ENCODE measurements at regions not wholly inside any gene's neighbourhood (a gene's known extent, or its start where the extent isn't known, plus 50 kb on each side); places are given as distances from the start of the nearest gene placed in this dataset.

DNA sequence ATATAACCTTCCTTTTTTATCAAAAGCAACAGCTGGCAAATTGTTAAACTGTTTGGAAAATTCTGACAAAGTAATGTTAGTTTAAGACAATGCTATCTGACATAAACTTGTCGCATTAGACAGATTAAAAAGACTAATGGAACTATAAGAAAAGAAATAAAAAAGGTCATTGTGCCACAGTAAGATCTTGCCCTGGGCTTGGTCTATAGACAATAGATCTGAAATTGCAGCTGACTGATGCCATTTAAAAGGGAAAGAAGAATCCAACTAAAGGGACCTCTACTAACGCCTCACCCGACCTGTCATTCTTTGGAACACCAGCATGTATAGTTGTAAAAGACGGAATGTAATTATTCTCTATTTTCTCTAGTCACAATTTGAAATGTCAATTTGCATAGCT, 644.4 kb upstream of the GRAMD2B start:
- no peak for DNase-seq (ENCODE audit: low spot score)
- no peaks in the 10 kb centered on the region for H3K36me3 ChIP-seq (ENCODE audit: control insufficient read depth in 4 of 4, insufficient read depth in 3 of 4, low read depth in 1 of 4, low read length in 3 of 4)
- H3K9ac ChIP-seq (ENCODE audit: low read depth in 1 of 2, low read length in 2 of 2) = no peak overlapping the region
- H3K27ac ChIP-seq (ENCODE audit: low read depth in 1 of 2, low read length in 2 of 2) = no peak overlapping the region
- H3K27me3 ChIP-seq (ENCODE audit: control insufficient read depth in 4 of 4, insufficient read depth in 4 of 4, low read length in 3 of 4) = no peaks in the 10 kb centered on the region
- TF ChIP-seq RAD21 (IDR thresholded peaks at IDR 0.05) (no peak), FOXA2 (IDR thresholded peaks at IDR 0.05) (no peak), NR2F2 (IDR thresholded peaks at IDR 0.05) (no peak), TAF1 (conservative IDR thresholded peaks at IDR 0.05) (no peak)
- no peaks in the 10 kb centered on the region for H3K9me3 ChIP-seq (ENCODE audit: control insufficient read depth in 4 of 4, low read length in 3 of 4)
- WGBS = 76% methylated on average over 4 of the region's 4 CpGs
- no peaks in the 10 kb centered on the region for H3K4me1 ChIP-seq (ENCODE audit: control insufficient read depth in 4 of 4, insufficient read depth in 4 of 4, low read length in 3 of 4)
- H3K4me3 ChIP-seq (ENCODE audit: low read depth in 1 of 3, low read length in 3 of 3) = no peak overlapping the region

DNA sequence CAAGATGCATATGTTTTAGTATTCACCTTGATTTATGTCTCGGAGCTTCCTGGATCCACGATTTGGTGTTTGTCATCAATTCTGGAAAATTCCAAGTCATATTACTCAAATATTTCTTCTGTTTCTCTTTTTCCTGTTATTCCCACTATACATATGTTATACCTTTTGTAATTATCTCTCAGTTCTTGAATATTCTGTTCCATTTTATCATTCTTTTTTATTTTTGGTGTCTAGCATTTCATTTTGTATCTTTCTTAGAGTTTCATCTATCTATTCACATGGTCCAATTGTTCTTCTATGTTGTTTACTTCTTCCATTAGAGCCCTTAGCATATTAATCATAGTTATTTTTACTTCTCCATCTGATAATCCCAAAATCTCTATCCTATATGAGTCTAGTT, 637.8 kb upstream of the GRAMD2B start:
- DNase-seq (ENCODE audit: low spot score) = no peak
- Histone ChIP-seq H3K36me3 (ENCODE audit: control insufficient read depth in 4 of 4, insufficient read depth in 3 of 4, low read depth in 1 of 4, low read length in 3 of 4) (no peaks in the 10 kb centered on the region), H3K9me3 (ENCODE audit: control insufficient read depth in 4 of 4, low read length in 3 of 4) (no peaks in the 10 kb centered on the region), H3K27me3 (ENCODE audit: control insufficient read depth in 4 of 4, insufficient read depth in 4 of 4, low read length in 3 of 4) (no peaks in the 10 kb centered on the region), H3K4me1 (ENCODE audit: control insufficient read depth in 4 of 4, insufficient read depth in 4 of 4, low read length in 3 of 4) (no peaks in the 10 kb centered on the region), H3K4me3 (ENCODE audit: low read depth in 1 of 3, low read length in 3 of 3) (no peak overlapping the region), H3K9ac (ENCODE audit: low read depth in 1 of 2, low read length in 2 of 2) (no peak overlapping the region), H3K27ac (ENCODE audit: low read depth in 1 of 2, low read length in 2 of 2) (no peak overlapping the region)
- 77% methylated on average over 2 of the region's 2 CpGs for WGBS
- TF ChIP-seq SP1 (IDR thresholded peaks at IDR 0.05) (no peak), GABPA (IDR thresholded peaks at IDR 0.05 in 1 of 2, conservative IDR thresholded peaks at IDR 0.05 in 1 of 2) (no peak), HNF4A (conservative IDR thresholded peaks at IDR 0.05) (no peak)
- TF ChIP-seq, protein P1, sequence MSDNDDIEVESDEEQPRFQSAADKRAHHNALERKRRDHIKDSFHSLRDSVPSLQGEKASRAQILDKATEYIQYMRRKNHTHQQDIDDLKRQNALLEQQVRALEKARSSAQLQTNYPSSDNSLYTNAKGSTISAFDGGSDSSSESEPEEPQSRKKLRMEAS (IDR thresholded peaks at IDR 0.05) = no peak
- TF ChIP-seq, protein P2, sequence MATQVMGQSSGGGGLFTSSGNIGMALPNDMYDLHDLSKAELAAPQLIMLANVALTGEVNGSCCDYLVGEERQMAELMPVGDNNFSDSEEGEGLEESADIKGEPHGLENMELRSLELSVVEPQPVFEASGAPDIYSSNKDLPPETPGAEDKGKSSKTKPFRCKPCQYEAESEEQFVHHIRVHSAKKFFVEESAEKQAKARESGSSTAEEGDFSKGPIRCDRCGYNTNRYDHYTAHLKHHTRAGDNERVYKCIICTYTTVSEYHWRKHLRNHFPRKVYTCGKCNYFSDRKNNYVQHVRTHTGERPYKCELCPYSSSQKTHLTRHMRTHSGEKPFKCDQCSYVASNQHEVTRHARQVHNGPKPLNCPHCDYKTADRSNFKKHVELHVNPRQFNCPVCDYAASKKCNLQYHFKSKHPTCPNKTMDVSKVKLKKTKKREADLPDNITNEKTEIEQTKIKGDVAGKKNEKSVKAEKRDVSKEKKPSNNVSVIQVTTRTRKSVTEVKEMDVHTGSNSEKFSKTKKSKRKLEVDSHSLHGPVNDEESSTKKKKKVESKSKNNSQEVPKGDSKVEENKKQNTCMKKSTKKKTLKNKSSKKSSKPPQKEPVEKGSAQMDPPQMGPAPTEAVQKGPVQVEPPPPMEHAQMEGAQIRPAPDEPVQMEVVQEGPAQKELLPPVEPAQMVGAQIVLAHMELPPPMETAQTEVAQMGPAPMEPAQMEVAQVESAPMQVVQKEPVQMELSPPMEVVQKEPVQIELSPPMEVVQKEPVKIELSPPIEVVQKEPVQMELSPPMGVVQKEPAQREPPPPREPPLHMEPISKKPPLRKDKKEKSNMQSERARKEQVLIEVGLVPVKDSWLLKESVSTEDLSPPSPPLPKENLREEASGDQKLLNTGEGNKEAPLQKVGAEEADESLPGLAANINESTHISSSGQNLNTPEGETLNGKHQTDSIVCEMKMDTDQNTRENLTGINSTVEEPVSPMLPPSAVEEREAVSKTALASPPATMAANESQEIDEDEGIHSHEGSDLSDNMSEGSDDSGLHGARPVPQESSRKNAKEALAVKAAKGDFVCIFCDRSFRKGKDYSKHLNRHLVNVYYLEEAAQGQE (IDR thresholded peaks at IDR 0.05) = no peak

DNA sequence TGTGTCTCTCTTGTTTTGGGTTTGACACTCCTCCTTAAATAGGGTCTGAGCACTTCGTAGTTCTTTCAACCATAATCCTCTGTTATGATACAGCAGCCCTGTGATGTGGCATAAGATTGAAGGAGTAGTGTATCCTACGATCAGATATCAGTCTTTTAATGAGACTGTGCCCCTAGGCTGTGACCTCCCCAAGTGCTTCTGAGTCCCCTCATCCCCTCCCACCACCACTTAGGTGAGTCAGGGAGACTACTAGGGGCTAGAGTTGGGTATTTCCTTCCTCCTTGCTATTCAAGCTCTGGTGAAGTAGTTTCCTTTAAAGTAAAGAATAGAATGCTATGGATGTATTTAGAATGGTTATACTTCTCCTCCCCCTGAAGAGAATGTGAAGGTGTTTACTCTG, 637.2 kb upstream of the GRAMD2B start:
- no peaks in the 10 kb centered on the region for H3K27me3 ChIP-seq (ENCODE audit: control insufficient read depth in 4 of 4, insufficient read depth in 4 of 4, low read length in 3 of 4)
- H3K27ac ChIP-seq (ENCODE audit: low read depth in 1 of 2, low read length in 2 of 2) = no peak overlapping the region
- no peaks in the 10 kb centered on the region for H3K4me1 ChIP-seq (ENCODE audit: control insufficient read depth in 4 of 4, insufficient read depth in 4 of 4, low read length in 3 of 4)
- H3K9me3 ChIP-seq (ENCODE audit: control insufficient read depth in 4 of 4, low read length in 3 of 4) = no peaks in the 10 kb centered on the region
- H3K36me3 ChIP-seq (ENCODE audit: control insufficient read depth in 4 of 4, insufficient read depth in 3 of 4, low read depth in 1 of 4, low read length in 3 of 4) = no peaks in the 10 kb centered on the region
- no peak for DNase-seq (ENCODE audit: low spot score)
- no peak overlapping the region for H3K9ac ChIP-seq (ENCODE audit: low read depth in 1 of 2, low read length in 2 of 2)
- WGBS = 83% methylated on average over 2 of the region's 2 CpGs
- no peak overlapping the region for H3K4me3 ChIP-seq (ENCODE audit: low read depth in 1 of 3, low read length in 3 of 3)
- TF ChIP-seq, protein P1 (IDR thresholded peaks at IDR 0.05) = no peak
- TF ChIP-seq EGR1 (IDR thresholded peaks at IDR 0.05; ENCODE audit: low read depth in 2 of 2) = no peak
- no peak for TF ChIP-seq HNF4A (conservative IDR thresholded peaks at IDR 0.05)
- TF ChIP-seq, protein P3, sequence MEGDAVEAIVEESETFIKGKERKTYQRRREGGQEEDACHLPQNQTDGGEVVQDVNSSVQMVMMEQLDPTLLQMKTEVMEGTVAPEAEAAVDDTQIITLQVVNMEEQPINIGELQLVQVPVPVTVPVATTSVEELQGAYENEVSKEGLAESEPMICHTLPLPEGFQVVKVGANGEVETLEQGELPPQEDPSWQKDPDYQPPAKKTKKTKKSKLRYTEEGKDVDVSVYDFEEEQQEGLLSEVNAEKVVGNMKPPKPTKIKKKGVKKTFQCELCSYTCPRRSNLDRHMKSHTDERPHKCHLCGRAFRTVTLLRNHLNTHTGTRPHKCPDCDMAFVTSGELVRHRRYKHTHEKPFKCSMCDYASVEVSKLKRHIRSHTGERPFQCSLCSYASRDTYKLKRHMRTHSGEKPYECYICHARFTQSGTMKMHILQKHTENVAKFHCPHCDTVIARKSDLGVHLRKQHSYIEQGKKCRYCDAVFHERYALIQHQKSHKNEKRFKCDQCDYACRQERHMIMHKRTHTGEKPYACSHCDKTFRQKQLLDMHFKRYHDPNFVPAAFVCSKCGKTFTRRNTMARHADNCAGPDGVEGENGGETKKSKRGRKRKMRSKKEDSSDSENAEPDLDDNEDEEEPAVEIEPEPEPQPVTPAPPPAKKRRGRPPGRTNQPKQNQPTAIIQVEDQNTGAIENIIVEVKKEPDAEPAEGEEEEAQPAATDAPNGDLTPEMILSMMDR (IDR thresholded peaks at IDR 0.05; ENCODE audit: low read depth, low read length, missing input control) = no peak
- no peak for TF ChIP-seq YY1 (IDR thresholded peaks at IDR 0.05)
- TF ChIP-seq NR2F2 (IDR thresholded peaks at IDR 0.05) = no peak
- TF ChIP-seq JUND (IDR thresholded peaks at IDR 0.05) = no peak
- no peak for TF ChIP-seq GABPA (IDR thresholded peaks at IDR 0.05 in 1 of 2, conservative IDR thresholded peaks at IDR 0.05 in 1 of 2)
- no peak for TF ChIP-seq FOXA2 (IDR thresholded peaks at IDR 0.05)
- TF ChIP-seq, protein P2 (IDR thresholded peaks at IDR 0.05) = no peak
- TF ChIP-seq RAD21 (IDR thresholded peaks at IDR 0.05) = no peak
- TF ChIP-seq, protein P4, sequence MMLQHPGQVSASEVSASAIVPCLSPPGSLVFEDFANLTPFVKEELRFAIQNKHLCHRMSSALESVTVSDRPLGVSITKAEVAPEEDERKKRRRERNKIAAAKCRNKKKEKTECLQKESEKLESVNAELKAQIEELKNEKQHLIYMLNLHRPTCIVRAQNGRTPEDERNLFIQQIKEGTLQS (IDR thresholded peaks at IDR 0.05) = no peak
- no peak for TF ChIP-seq HNF4G (IDR thresholded peaks at IDR 0.05)
- TF ChIP-seq, protein P5, sequence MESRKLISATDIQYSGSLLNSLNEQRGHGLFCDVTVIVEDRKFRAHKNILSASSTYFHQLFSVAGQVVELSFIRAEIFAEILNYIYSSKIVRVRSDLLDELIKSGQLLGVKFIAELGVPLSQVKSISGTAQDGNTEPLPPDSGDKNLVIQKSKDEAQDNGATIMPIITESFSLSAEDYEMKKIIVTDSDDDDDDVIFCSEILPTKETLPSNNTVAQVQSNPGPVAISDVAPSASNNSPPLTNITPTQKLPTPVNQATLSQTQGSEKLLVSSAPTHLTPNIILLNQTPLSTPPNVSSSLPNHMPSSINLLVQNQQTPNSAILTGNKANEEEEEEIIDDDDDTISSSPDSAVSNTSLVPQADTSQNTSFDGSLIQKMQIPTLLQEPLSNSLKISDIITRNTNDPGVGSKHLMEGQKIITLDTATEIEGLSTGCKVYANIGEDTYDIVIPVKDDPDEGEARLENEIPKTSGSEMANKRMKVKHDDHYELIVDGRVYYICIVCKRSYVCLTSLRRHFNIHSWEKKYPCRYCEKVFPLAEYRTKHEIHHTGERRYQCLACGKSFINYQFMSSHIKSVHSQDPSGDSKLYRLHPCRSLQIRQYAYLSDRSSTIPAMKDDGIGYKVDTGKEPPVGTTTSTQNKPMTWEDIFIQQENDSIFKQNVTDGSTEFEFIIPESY (IDR thresholded peaks at IDR 0.05) = no peak

Data from liver (tissue), 8 donors.